NCI-H748 treated with DMSO at 0.1 percent for 48 hours (cell line): ENCODE measurements at regions not wholly inside any gene's neighbourhood (a gene's known extent, or its start where the extent isn't known, plus 50 kb on each side); places are given as distances from the start of the nearest gene placed in this dataset.
"Not testable (repeated sequence)": the region's sequence is repeated elsewhere in the genome, so short reads cannot be mapped to it uniquely, and the experiment has no call there.

Experiments
- DNase-seq: peaks from one replicate; lab custom pipeline; 2025; lab: John Stamatoyannopoulos, UW

DNA sequence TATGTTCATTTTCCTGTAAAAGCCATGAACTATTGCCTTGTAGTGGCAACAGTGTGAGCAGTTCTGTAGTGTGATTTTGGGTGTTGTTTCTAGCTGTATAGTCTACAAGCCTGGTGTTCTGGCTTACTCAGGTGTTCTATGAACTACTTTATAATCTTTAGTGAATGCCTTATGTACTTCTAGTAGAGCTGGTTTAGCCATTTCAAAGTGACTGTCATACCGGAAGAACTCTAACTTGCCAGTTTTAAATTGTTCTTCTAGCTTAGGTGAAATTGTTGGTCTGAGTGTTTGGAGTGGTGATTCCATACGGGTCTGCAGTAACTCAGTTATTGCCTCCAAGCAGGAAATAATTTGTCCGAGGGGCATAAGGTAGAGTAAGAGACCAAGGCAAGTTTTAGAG is 150.2 kb upstream of the ZNF184 start:
- DNase-seq = no peak

DNA sequence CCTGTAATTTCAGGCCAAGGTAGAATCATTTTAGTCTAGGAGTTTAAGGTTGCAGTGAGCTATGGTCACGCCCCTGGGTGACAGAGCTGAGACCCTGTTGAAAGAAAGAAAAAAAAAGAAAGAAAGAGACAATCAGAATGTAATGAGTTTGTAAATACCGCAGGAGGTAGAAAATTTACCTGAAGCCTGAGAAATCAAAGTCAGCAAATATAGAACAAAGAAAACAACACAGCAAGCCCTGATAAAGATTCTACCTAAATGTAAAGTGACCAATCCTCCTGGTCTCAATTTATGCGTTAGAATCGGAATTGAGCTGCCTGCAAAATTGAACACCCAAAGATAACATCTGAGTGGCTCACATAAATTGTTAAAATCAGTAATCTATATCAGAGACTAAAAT is 146.5 kb upstream of the ZNF184 start:
- DNase-seq = no peak

DNA sequence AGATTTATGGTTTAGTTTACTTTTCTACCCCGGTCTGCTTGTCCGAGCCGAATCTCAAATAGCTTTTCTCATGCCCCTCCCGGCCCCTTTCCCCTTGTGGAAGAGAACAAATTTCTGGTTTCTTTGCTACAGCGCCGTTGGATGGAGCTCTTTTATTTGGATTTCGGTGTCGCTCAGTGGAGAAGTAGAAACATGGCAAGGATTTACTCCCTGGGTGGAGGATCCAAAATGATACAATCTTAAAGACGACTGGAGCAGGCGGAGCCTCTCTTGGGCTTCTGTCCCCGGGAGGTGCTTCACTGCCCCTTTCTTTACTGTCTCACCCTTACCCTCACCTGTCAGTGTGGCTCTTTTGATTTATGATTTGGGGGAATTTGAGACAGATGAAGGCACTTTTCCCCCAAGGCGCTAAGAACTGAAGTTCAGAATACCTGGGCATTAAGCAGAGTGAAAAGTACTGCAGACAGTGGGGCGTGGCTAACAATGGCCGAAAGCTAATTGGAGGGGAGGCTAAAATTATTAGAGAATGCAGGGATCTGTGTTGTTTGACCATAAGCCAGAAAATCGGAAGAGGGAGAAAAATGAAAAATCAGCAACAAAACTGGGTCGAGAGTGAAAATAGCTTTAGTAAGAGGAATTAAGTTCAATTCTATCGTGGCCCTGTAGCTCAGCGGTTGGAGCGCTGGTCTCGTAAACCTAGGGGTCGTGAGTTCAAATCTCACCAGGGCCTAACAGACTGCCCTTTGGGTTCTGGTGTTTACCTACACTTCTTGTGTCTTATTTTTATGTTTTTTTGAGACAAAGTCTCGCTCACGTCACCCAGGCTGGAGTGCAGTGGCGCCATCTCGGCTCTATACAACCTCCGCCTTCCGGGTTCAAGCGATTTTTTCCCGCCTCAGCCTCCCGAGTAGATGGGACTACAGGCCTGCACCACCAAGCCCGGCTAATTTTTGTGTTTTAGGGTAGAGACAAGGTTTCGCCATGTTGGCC is 145.1 kb upstream of the ZNF184 start:
- peak; percentile 13 for DNase-seq

- DNase-seq = peak; percentile 31
These were observed 144.3 kb upstream of the ZNF184 start for GRCh38 chr6:27617046-27617687.

DNA sequence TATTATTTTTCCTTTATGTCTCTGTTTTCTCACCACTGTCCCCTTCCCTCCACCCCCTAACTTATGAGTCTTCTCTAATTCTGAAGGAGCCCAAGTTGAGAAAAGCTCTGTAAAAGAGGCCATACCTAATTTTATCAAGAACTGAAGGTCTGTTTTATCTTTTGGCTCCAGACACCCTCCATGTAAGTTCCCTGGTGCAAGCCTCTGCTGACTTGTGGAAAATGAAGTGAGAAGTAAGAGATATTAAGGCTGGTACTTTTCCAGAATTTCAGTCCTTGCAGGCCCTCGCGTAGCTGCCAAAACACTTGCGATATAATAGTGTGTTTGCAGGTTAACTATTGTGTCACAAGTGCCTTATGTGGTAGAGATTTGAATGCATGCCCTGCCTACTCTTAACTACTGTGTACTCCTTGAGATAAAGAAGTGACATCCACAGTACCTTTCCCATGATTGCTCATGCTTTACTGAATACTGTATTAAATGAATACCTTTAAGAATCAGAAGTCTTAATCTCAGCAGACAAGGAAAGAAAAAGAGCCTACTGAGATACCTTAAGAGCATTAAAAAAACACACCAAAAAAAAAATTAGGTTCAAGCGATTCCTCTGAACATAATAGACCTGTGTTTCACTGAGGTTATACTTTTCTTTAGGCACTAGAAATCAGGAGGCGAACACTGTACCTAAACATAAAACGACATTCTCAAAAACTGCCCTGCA is 143.6 kb upstream of the ZNF184 start:
- DNase-seq = no peak

DNA sequence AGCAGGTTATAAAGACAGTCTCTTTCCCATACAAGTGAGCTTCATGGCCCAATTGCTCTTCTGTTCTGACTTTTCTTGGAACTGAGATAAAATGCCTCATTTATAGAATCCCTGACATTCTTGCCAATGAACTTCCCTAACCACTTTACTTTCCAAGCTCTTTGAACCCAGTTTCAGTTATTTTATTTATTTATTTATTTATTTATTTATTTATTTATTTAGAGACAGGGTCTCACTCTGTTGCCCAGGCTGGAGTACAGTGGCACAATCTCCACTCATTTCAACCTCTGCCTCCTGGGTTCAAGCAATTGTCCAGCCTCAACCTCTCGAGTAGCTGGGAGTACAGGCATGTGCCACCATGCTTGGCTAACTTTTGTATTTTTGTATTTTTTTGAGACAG is 138.5 kb upstream of the ZNF184 start:
- DNase-seq = no peak

DNA sequence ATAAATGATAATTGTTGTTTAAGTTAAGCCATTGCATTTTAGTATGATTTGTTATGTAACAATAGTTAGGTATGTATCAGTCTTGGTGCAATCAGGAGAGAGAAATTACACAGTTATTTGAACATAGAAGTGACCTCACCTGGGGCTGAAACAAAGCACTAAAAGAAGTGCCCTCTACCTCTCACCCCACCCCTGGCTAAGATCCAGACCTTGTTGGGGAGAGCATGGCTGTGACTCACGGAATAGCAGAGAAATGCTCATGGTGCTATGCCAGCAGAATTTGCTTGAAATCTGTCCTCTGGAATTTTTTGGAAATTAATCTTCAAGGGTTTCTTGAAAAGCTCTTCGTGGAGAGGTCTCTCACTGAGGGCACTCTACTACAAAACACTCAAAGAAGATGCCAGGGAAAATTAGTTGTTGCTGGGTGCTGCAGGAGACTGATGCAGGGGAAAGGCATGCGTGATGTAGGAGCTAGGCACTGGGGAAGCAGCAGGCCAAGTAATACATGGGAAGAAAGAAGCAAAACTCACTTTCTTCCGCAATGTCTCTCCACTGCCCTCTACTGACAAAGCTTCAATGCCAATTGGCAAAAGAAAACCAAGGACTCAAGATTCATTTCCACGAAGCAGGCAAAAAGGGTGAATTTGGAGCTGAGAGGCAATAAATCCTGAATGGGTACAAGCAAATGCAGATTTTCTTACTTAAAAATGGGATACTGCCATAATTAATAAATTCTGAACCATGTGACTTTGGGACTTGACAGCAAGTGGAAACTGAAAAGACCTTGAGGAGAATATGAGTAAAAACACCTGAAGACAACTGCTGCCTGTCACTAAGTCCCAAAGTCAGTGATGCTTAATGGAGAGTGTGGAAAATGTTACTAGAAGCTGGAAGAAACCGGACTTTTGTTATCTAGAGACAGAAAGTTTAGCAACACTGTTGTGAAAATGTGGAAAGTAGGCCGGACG is 136.3 kb upstream of the ZNF184 start:
- DNase-seq = peak; percentile 42

DNA sequence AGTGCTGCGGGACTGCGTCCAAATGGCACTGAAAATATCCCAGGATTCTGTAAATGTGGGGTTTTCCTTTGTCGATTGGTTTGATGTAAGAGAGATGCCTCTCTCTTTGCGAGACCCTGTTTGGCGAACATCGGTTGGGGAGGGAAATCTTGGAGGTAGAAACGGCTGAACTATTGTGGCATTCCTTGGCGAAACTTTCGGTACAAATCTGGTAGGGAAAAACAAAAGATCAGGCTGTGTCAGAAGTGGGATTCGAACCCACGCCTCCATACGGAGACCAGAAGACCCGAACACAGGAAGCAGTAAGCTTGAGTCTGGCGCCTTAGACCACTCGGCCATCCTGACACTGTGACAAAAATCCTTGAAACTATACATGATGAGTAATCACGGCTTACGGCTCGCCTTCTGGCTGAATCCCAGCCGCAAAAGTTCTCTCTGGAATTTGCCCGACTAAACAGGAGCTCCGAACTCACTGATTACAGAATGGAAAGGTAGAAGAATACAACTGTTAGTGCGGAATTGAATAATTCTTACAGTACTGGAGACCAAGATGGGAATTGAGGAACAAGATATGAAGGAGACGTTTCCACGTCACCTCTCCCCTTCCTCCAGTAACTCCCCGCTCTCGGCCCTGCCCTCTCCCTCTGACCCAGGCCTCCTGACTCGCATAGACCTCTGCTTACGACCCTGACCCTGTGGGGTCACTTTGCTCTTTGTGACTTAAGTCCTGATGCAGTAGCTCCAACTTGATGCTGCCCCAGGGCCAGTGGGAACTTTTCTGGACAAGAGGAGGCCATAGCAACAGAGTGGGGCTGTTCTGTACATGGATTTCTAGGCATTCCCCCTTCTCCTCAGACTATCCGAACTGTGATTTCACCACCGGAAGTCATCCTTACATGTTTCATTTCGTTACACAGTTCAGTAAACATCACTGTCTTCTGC is 132.8 kb upstream of the ZNF184 start:
- DNase-seq = peak; percentile 43

GRCh38 chr6:27604986-27605385 is 132.1 kb upstream of the ZNF184 start:
- DNase-seq = peak; percentile 37

DNA sequence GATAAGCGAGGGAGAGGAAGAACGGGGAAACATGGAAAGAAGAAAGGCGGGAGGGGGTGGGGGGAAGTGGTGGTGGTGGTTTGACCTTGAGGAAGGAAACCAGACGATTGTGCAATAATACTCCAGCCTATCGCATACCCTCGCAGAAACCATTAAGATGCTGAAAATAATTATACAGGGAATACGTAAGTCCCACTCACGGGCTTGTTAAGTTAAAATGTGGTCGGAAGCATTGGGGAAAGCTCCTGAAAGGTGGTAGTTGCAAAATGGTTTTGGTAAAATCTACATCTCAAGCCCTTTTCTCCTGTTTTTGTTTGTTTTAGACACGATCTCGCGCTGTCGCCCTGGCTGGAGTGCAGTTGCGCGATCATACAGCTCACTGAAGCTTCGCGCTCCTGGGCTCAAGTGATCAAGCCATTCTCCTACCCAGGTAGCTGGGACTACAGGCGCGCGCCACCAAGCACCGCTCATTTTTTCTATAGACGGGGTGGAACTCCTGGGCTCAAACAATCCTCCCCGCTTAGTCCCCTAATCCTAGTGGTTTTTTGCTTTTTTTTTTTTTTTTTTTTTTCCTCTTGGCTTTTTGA is 128.9 kb upstream of the ZNF184 start:
- DNase-seq = peak; percentile 70

GRCh38 chr6:27599859-27600532 is 127.1 kb upstream of the ZNF184 start:
- DNase-seq = no peak

DNA sequence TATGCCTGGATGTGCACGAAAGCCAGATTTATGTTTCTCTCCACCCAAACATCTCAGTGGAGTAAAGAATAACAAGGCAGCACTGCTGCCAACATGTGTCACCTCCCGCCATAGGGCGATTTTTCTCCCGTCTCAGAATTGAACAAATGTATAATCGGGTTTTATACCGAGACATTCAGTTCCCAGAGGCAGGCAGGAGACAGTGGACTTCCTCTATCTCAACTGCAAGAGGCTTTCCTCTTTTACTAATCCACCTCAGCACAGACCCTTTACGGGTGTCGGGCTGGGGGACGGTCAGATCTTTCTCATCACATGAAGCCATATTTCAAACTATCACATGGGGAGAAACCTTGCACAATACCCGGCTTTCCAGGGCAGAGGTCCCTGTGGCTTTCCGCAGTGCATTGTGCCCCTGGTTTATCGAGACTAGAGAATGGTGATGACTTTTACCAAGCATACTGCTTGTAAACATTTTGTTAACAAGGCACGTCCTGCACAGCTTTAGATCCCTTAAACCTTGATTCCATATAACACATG is 124.2 kb upstream of the ZNF184 start:
- not testable (repeated sequence) for DNase-seq

DNA sequence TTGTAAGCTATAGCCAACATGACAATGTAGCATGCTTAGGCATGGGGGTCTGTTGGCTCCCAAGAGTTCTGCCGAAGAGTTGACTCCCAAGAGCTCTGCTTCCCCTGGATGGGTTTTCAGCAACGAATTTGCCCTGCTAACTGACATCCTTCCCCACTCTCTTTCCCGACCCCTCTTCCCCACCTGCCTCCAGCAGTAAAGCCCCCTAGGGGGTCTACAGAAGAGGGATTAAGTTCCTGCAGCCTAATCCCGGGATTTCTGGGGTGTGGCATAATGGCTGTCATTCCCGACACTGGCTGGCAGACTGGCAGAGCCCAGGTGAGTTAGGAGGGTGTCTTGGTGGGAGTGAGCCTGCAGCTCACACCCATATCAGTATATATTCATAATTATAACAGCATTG is 121.0 kb upstream of the ZNF184 start:
- no peak for DNase-seq

DNA sequence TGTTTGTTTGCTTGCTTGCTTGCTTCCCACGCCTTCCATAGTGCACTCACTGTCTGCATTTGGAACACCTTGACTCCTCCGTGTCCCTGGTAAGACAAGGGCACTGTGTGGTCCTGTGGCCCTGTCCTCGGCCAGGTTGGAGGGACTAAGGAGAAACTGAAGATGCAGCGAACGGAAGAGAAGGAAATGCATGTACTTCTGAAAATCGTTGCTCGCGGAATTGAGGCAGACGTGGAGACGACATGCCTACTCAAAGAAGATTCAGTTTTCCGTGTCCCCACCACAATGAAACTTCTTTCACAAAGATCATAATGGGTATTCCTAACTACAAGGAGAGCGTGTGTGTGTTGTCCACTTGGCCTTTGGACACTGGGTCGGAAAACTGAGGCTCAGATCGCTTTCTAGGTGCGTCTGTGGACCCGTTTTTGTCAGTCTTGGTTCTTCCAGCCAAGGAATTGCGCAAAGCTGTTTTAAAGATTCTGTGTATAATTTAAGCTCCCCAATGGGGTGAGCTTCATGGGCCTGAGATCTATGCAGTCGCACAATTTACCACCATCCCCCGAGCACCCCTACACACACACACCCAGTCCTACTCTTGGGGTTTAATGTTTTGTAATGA is 120.4 kb upstream of the ZNF184 start:
- DNase-seq = peak; percentile 50

DNA sequence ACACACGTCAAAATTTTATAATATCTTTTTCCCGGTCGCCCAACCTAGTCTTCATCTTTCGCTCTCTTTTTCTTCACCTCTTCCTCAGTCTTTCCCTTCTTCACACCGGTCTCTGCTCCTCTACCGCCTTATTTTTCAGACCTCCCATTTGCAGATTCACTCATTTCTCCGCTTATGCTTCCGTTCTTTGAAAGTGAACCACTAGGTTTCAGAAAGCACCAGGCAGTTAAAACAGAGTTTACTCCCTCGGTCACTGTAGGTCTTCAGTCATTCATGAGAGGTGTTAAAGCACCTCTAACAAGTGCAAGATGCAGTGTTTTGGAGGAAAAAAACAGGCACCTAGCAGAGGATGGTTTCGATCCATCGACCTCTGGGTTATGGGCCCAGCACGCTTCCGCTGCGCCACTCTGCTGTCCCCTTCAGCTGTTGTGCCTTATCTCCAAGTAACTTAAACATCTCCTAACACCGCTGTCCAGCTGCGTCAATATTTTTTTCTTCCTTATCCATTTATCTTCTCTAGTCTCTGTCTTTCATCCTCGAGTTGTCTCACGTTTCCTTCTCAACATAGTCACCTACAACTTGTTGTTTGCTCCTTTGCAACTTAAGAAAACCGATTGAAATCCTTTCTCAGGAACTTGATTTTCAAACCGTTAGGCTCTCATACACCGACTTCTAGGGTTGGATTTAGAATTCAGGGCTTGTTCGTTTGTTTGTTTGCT is 119.7 kb upstream of the ZNF184 start:
- peak; percentile 76 for DNase-seq

GRCh38 chr6:27591699-27592480 is 119.0 kb upstream of the ZNF184 start:
- DNase-seq = peak; percentile 78

GRCh38 chr6:27585316-27585715 is 112.4 kb upstream of the ZNF184 start:
- not testable (repeated sequence) for DNase-seq
